ENCODE measurements at regions not wholly inside any gene's neighbourhood (a gene's known extent, or its start where the extent isn't known, plus 50 kb on each side); places are given as distances from the start of the nearest gene placed in this dataset.

DNA sequence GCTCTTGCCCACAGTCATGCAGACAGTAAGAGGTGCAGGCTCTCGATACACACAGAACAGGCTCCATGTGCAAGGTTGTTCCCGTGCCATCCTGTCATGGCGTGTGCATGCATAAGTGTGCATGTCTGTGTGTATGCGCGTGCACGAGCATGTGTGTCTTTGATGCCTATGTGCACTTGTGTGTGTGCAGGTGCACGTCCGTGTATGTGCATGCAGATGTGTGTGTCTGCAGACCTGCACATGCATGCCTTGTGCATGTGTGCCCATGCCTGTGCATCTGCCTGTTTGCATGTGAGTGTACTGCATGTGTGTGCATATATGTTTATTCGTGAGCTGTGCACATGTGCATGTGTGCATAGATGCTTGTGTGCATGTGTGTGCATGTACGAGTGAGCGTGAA, 309.8 kb downstream of the TMEM121 start (continued):
- TF ChIP-seq, protein P1, sequence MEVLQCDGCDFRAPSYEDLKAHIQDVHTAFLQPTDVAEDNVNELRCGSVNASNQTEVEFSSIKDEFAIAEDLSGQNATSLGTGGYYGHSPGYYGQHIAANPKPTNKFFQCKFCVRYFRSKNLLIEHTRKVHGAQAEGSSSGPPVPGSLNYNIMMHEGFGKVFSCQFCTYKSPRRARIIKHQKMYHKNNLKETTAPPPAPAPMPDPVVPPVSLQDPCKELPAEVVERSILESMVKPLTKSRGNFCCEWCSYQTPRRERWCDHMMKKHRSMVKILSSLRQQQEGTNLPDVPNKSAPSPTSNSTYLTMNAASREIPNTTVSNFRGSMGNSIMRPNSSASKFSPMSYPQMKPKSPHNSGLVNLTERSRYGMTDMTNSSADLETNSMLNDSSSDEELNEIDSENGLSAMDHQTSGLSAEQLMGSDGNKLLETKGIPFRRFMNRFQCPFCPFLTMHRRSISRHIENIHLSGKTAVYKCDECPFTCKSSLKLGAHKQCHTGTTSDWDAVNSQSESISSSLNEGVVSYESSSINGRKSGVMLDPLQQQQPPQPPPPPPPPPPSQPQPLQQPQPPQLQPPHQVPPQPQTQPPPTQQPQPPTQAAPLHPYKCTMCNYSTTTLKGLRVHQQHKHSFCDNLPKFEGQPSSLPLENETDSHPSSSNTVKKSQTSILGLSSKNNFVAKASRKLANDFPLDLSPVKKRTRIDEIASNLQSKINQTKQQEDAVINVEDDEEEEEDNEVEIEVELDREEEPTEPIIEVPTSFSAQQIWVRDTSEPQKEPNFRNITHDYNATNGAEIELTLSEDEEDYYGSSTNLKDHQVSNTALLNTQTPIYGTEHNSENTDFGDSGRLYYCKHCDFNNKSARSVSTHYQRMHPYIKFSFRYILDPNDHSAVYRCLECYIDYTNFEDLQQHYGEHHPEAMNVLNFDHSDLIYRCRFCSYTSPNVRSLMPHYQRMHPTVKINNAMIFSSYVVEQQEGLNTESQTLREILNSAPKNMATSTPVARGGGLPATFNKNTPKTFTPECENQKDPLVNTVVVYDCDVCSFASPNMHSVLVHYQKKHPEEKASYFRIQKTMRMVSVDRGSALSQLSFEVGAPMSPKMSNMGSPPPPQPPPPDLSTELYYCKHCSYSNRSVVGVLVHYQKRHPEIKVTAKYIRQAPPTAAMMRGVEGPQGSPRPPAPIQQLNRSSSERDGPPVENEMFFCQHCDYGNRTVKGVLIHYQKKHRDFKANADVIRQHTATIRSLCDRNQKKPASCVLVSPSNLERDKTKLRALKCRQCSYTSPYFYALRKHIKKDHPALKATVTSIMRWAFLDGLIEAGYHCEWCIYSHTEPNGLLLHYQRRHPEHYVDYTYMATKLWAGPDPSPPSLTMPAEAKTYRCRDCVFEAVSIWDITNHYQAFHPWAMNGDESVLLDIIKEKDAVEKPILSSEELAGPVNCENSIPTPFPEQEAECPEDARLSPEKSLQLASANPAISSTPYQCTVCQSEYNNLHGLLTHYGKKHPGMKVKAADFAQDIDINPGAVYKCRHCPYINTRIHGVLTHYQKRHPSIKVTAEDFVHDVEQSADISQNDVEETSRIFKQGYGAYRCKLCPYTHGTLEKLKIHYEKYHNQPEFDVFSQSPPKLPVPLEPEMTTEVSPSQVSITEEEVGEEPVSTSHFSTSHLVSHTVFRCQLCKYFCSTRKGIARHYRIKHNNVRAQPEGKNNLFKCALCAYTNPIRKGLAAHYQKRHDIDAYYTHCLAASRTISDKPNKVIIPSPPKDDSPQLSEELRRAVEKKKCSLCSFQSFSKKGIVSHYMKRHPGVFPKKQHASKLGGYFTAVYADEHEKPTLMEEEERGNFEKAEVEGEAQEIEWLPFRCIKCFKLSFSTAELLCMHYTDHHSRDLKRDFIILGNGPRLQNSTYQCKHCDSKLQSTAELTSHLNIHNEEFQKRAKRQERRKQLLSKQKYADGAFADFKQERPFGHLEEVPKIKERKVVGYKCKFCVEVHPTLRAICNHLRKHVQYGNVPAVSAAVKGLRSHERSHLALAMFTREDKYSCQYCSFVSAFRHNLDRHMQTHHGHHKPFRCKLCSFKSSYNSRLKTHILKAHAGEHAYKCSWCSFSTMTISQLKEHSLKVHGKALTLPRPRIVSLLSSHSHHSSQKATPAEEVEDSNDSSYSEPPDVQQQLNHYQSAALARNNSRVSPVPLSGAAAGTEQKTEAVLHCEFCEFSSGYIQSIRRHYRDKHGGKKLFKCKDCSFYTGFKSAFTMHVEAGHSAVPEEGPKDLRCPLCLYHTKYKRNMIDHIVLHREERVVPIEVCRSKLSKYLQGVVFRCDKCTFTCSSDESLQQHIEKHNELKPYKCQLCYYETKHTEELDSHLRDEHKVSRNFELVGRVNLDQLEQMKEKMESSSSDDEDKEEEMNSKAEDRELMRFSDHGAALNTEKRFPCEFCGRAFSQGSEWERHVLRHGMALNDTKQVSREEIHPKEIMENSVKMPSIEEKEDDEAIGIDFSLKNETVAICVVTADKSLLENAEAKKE (CRISPR knock-in tag; IDR thresholded peaks at IDR 0.05) = no peak
- TF ChIP-seq NANOG (IDR thresholded peaks at IDR 0.05; ENCODE audit: borderline replicate concordance) (no peak), CREB1 (CRISPR knock-in tag; IDR thresholded peaks at IDR 0.05; ENCODE audit: low read depth) (no peak)

- Histone ChIP-seq H2AFZ (no peak overlapping the region), H4K20me1 (replicated peaks; ENCODE audit: insufficient read depth) (no peaks in the 10 kb centered on the region), H3K4me2 (no peak overlapping the region), H3F3A (replicated peaks; ENCODE audit: low read depth) (no peaks in the 10 kb centered on the region), H3K79me2 (replicated peaks; ENCODE audit: insufficient read depth) (no peaks in the 10 kb centered on the region), H3K27ac (ENCODE audit: low read depth) (no peak overlapping the region), H3K27me3 (ENCODE audit: insufficient read depth) (no peaks in the 10 kb centered on the region), H3K36me3 (ENCODE audit: insufficient read depth) (no peaks in the 10 kb centered on the region), H3K4me3 (no peak overlapping the region), H3K9me2 (ENCODE audit: insufficient read depth) (no peaks in the 10 kb centered on the region), H3K4me1 (ENCODE audit: insufficient read depth) (no peaks in the 10 kb centered on the region)
- Mint-ChIP-seq H3K4me3 (no peak overlapping the region), H3K36me3 (ENCODE audit: low read depth) (peaks cover 26% of the 10 kb centered on the region), H3K9me3 (peaks cover 79% of the 10 kb centered on the region), H3K4me1 (no peaks in the 10 kb centered on the region), H3K27me3 (ENCODE audit: insufficient read depth, low read depth, poor library complexity) (peaks cover 10% of the 10 kb centered on the region), H3K27ac (no peak overlapping the region)
- no peak for DNase-seq (ENCODE audit: low spot score)
- ATAC-seq = no peak
- TF ChIP-seq, protein P1 (CRISPR knock-in tag; IDR thresholded peaks at IDR 0.05) = no peak
- no peak for TF ChIP-seq ETS1 (IDR thresholded peaks at IDR 0.05)
- no peak for TF ChIP-seq CREB1 (CRISPR knock-in tag; IDR thresholded peaks at IDR 0.05; ENCODE audit: low read depth)
Observed at GRCh38 chr14:105836730-105837129, 310.3 kb downstream of the TMEM121 start.
